H1 (cell line): ENCODE measurements at regions not wholly inside any gene's neighbourhood (a gene's known extent, or its start where the extent isn't known, plus 50 kb on each side); places are given as distances from the start of the nearest gene placed in this dataset.

ENCODE experiments used
- CTCF ChIA-PET: fragments of 300-600 bp; sonication (Branson Sonifier 250); formaldehyde crosslinking; loops from one replicate; lab custom pipeline; 2021; ENCODE audit not compliant: partially characterized antibody; lab: Charles Lee
- POLR2A ChIA-PET: fragments of 300-600 bp; sonication (Branson Sonifier 250); formaldehyde crosslinking; loops from one replicate; lab custom pipeline; 2021; ENCODE audit warnings: inconsistent platforms; ENCODE audit not compliant: partially characterized antibody; lab: Charles Lee
- DNase-seq, 2 experiments: peaks; one replicate each; pipeline versions ENCODE4 v3.0.0 to v3.0.0-alpha.2; 2010 to 2022; ENCODE audit warnings: low spot score in 2 of 2, low read depth in 1 of 2, mixed read lengths in 1 of 2
- FAIRE-seq: peaks from 2 replicates; lab custom pipeline; 2011; peaks lifted over from hg19 to GRCh38; lab: Jason Lieb, UNC
- H2AFZ ChIP-seq: 2 replicates; pipeline ENCODE4 v1.8.1; 2012; ENCODE audit warnings: low read length, inconsistent platforms
- H2AK5ac ChIP-seq: 2 replicates; pipeline ENCODE4 v1.6.1; 2013; ENCODE audit warnings: low read depth, low read length
- H2BK120ac ChIP-seq: replicated peaks from 2 replicates; pipeline ENCODE3; 2013; ENCODE audit warnings: low read depth, low read length, inconsistent platforms
- H2BK12ac ChIP-seq: 2 replicates; pipeline ENCODE4 v1.6.1; 2013; ENCODE audit warnings: low read depth, low read length
- H2BK15ac ChIP-seq: 2 replicates; pipeline ENCODE4 v1.6.1; 2013; ENCODE audit warnings: low read length
- H2BK20ac ChIP-seq: 2 replicates; pipeline ENCODE4 v1.6.1; 2013; ENCODE audit warnings: low read length
- H2BK5ac ChIP-seq: 2 replicates; pipeline ENCODE4 v1.6.1; 2013; ENCODE audit warnings: low read depth, low read length
- H3K14ac ChIP-seq: 2 replicates; pipeline ENCODE4 v1.6.1; 2013; ENCODE audit warnings: inconsistent platforms; ENCODE audit not compliant: insufficient read length
- H3K18ac ChIP-seq: 2 replicates; pipeline ENCODE4 v1.6.1; 2013; ENCODE audit warnings: low read length; ENCODE audit errors: extremely low read depth
- H3K23ac ChIP-seq: 2 replicates; pipeline ENCODE4 v1.6.1; 2013; ENCODE audit warnings: inconsistent platforms; ENCODE audit not compliant: insufficient read length
- H3K23me2 ChIP-seq: 2 replicates; pipeline ENCODE4 v1.6.1; 2013; ENCODE audit warnings: low read depth, low read length
- H3K27ac ChIP-seq: 2 replicates; pipeline ENCODE4 v1.6.1; 2011; ENCODE audit warnings: low read depth, low read length, inconsistent platforms
- H3K27me3 ChIP-seq, 4 experiments: replicated peaks in 1 of 4; 1 replicate in 1 of 4; 2 replicates in 3 of 4; pipeline versions ENCODE4 v1.6.1 to v1.8.1; 2011 to 2013; ENCODE audit warnings: low read length in 3 of 4, mild to moderate bottlenecking in 3 of 4, inconsistent platforms in 2 of 4, mixed read lengths in 2 of 4, moderate library complexity in 1 of 4; ENCODE audit not compliant: control insufficient read depth in 3 of 4, insufficient read depth in 3 of 4; ENCODE audit errors: extremely low read depth in 1 of 4
- H3K36me3 ChIP-seq, 4 experiments: 2 replicates each; pipeline versions ENCODE4 v1.6.1 to v1.8.1; 2011 to 2013; ENCODE audit warnings: mild to moderate bottlenecking in 4 of 4, low read length in 3 of 4, moderate library complexity in 2 of 4, control low read depth in 1 of 4, inconsistent platforms in 1 of 4; ENCODE audit not compliant: insufficient read depth in 4 of 4, control insufficient read depth in 2 of 4
- H3K4ac ChIP-seq: replicated peaks from 2 replicates; pipeline ENCODE3; 2013; ENCODE audit warnings: low read length, low read depth, mixed read lengths, inconsistent platforms; ENCODE audit not compliant: insufficient read length
- H3K4me1 ChIP-seq, 4 experiments: replicated peaks in 1 of 4; 1 replicate in 1 of 4; 2 replicates in 3 of 4; pipeline versions ENCODE4 v1.6.1 to v1.8.1; 2011 to 2013; ENCODE audit warnings: low read length in 3 of 4, inconsistent platforms in 2 of 4, mixed read lengths in 1 of 4; ENCODE audit not compliant: insufficient read depth in 4 of 4, control insufficient read depth in 3 of 4
- H3K4me2 ChIP-seq, 2 experiments: 2 replicates each; pipeline versions ENCODE4 v1.6.1 to v1.8.1; 2011 to 2013; ENCODE audit warnings: low read depth in 2 of 2, low read length in 2 of 2, control low read depth in 1 of 2, inconsistent platforms in 1 of 2, mild to moderate bottlenecking in 1 of 2; ENCODE audit not compliant: insufficient read depth in 1 of 2
- H3K4me3 ChIP-seq, 4 experiments: fragments of 200-600, 300-600 bp in 1 of 4; sonication (generic), shearing (Covaris generic), sonication (Bioruptor Twin) in 1 of 4; 2 replicates each; pipeline versions ENCODE4 v1.5.1 to v1.8.1; 2011 to 2016; ENCODE audit warnings: low read length in 4 of 4, low read depth in 3 of 4, control low read depth in 2 of 4, inconsistent platforms in 2 of 4, mild to moderate bottlenecking in 2 of 4, mixed read lengths in 1 of 4, moderate library complexity in 1 of 4; ENCODE audit not compliant: insufficient read depth in 2 of 4; ENCODE audit errors: extremely low read depth in 1 of 4
- H3K56ac ChIP-seq: replicated peaks from 2 replicates; pipeline ENCODE3; 2013; ENCODE audit warnings: low read depth, mild to moderate bottlenecking, mixed read lengths, low read length, inconsistent platforms; ENCODE audit not compliant: insufficient read length
- H3K79me1 ChIP-seq: 2 replicates; pipeline ENCODE4 v1.6.1; 2013; ENCODE audit warnings: low read depth, low read length, control low read depth
- H3K79me2 ChIP-seq, 2 experiments: 2 replicates each; pipeline versions ENCODE4 v1.6.1 to v1.8.1; 2012 to 2013; ENCODE audit warnings: low read length in 2 of 2, mild to moderate bottlenecking in 2 of 2, inconsistent platforms in 1 of 2; ENCODE audit not compliant: insufficient read depth in 2 of 2, control insufficient read depth in 1 of 2
- H3K9ac ChIP-seq, 4 experiments: replicated peaks in 1 of 4; 1 replicate in 1 of 4; 2 replicates in 3 of 4; pipeline versions ENCODE4 v1.6.1 to v1.8.1; 2011 to 2013; ENCODE audit warnings: low read depth in 3 of 4, low read length in 3 of 4, control low read depth in 2 of 4, mild to moderate bottlenecking in 2 of 4, moderate library complexity in 2 of 4, inconsistent platforms in 1 of 4; ENCODE audit errors: extremely low read depth in 1 of 4
- H3K9me3 ChIP-seq, 2 experiments: 2 replicates each; pipeline versions ENCODE4 v1.6.1 to v1.8.1; 2012 to 2013; ENCODE audit warnings: mild to moderate bottlenecking in 2 of 2, moderate library complexity in 2 of 2, control low read depth in 1 of 2, inconsistent platforms in 1 of 2, low read depth in 1 of 2, low read length in 1 of 2, mixed read lengths in 1 of 2; ENCODE audit not compliant: insufficient read depth in 2 of 2
- H4K20me1 ChIP-seq, 2 experiments: replicated peaks in 1 of 2; 2 replicates each; pipeline versions ENCODE3 to v1.8.1; 2011 to 2013; ENCODE audit warnings: inconsistent platforms in 2 of 2, low read length in 2 of 2, mild to moderate bottlenecking in 1 of 2; ENCODE audit not compliant: insufficient read depth in 2 of 2, control insufficient read depth in 1 of 2
- H4K5ac ChIP-seq: 2 replicates; pipeline ENCODE4 v1.6.1; 2013; ENCODE audit warnings: low read length, low read depth, mixed read lengths, inconsistent platforms; ENCODE audit not compliant: insufficient read length
- H4K8ac ChIP-seq: 2 replicates; pipeline ENCODE4 v1.8.0; 2013; ENCODE audit warnings: mild to moderate bottlenecking, moderate library complexity, low read length, inconsistent platforms; ENCODE audit not compliant: insufficient read depth; ENCODE audit errors: extremely low read depth
- H4K91ac ChIP-seq: replicated peaks from 2 replicates; pipeline ENCODE3; 2013; ENCODE audit warnings: low read length, mixed read lengths, inconsistent platforms; ENCODE audit not compliant: insufficient read length
- CEBPB ChIP-seq: IDR thresholded peaks from 2 replicates; pipeline ENCODE4 v1.6.1; 2012; ENCODE audit warnings: low read depth, low read length
- HDAC6 ChIP-seq: IDR thresholded peaks from one replicate; pipeline ENCODE4 v1.7.1; 2012; ENCODE audit warnings: low read depth, mild to moderate bottlenecking, inconsistent platforms, low read length, moderate library complexity
- MAX ChIP-seq: IDR thresholded peaks from 2 replicates; pipeline ENCODE4 v1.6.1; 2012; ENCODE audit warnings: inconsistent platforms
- RAD21 ChIP-seq, 2 experiments: IDR thresholded peaks in 1 of 2; conservative IDR thresholded peaks in 1 of 2; 2 replicates each; pipeline ENCODE4 v1.6.1; 2011; ENCODE audit warnings: low read depth in 2 of 2, low read length in 2 of 2, improper control_type of control experiment in 1 of 2, inconsistent platforms in 1 of 2, mild to moderate bottlenecking in 1 of 2, moderate library complexity in 1 of 2
- RNF2 ChIP-seq: fragments of 200-900, 300-1000 bp; sonication (generic); IDR thresholded peaks from 2 replicates; pipeline ENCODE4 v1.7.1; 2016; ENCODE audit warnings: borderline replicate concordance, low read depth, mild to moderate bottlenecking, antibody characterized with exemption, low read length; ENCODE audit not compliant: poor library complexity, severe bottlenecking; ENCODE audit errors: missing control alignments
- SIX5 ChIP-seq: IDR thresholded peaks from 2 replicates; pipeline ENCODE4 v1.6.1; 2011; ENCODE audit warnings: mild to moderate bottlenecking, low read depth, low read length
- TAF7 ChIP-seq: optimal IDR thresholded peaks from 2 replicates; pipeline ENCODE3; 2011; ENCODE audit warnings: low read depth, mild to moderate bottlenecking, inconsistent platforms, low read length, moderate library complexity, borderline replicate concordance
- WGBS, 2 experiments: shearing (Covaris generic) in 1 of 2; methylation state at CpG; one replicate each; pipeline versions ENCODE4 v1.1.6 to v1.1.7; 2013 to 2015; ENCODE audit warnings: low lambda C conversion rate in 2 of 2, mixed read lengths in 2 of 2, inconsistent platforms in 1 of 2, low coverage in 1 of 2, missing lambda C conversion rate in 1 of 2; ENCODE audit not compliant: insufficient replicate concordance in 2 of 2, insufficient coverage in 1 of 2, insufficient read length in 1 of 2; ENCODE audit errors: extremely low coverage in 1 of 2, missing lambda C conversion rate in 1 of 2; 5-methylcytosine and 5-hydroxymethylcytosine counted together

GRCh38 chr2:238561230-238561629 lies 134.5 kb downstream of the ASB1 start:
- Histone ChIP-seq H3K14ac (no peak overlapping the region), H2BK5ac (no peak overlapping the region), H4K8ac (no peak overlapping the region), H2AK5ac (no peak overlapping the region), H3K4me3 (no peak overlapping the region), H4K20me1 (no peaks in the 10 kb centered on the region), H3K36me3 (no peaks in the 10 kb centered on the region), H3K9ac (no peak overlapping the region), H2BK12ac (no peak overlapping the region), H3K79me2 (no peaks in the 10 kb centered on the region), H2BK15ac (no peak overlapping the region), H2BK20ac (no peak overlapping the region), H4K5ac (no peak overlapping the region), H3K4me2 (no peak overlapping the region), H3K18ac (no peak overlapping the region), H3K27me3 (no peaks in the 10 kb centered on the region; a peak in 1 of 7 replicates), H3K9me3 (no peaks in the 10 kb centered on the region), H4K91ac (no peak overlapping the region), H3K79me1 (no peaks in the 10 kb centered on the region), H3K27ac (no peak overlapping the region), H3K4ac (no peak overlapping the region), H2BK120ac (no peak overlapping the region), H2AFZ (no peak overlapping the region), H3K23ac (no peak overlapping the region), H3K4me1 (no peaks in the 10 kb centered on the region), H3K56ac (no peak overlapping the region), H3K23me2 (no peaks in the 10 kb centered on the region)
- DNase-seq (no peak), FAIRE-seq (no peak)
- 88% methylated on average over 6 of the region's 6 CpGs; no CpG with 5 or more reads in 1 of the 2 experiments for WGBS, 2 experiments
- ChIA-PET CTCF (interaction anchor here (2.3 kb wide), 1 partner anchor 12 kb away, joined by 7 read pairs; no protein-coding TSS in a partner anchor), POLR2A (no interaction called here)
- TF ChIP-seq RNF2 (no peak), SIX5 (no peak), CEBPB (no peak), TAF7 (no peak), RAD21 (IDR thresholded peaks at IDR 0.05 in 1 of 2, conservative IDR thresholded peaks at IDR 0.05 in 1 of 2; ENCODE audit: low read depth in 2 of 2, low read length in 2 of 2) (no peak), HDAC6 (no peak), MAX (no peak)
